GM19463 (cell line): ENCODE measurements at regions not wholly inside any gene's neighbourhood (a gene's known extent, or its start where the extent isn't known, plus 50 kb on each side); places are given as distances from the start of the nearest gene placed in this dataset.

ENCODE experiments used
- ATAC-seq: cut with Tn5 transposase; IDR thresholded peaks from one replicate; pipeline ENCODE4 v1.9.1; 2021; ENCODE audit warnings: mild to moderate bottlenecking, moderate library complexity; ENCODE audit not compliant: unreplicated experiment

- no peak for ATAC-seq
Measured at GRCh38 chr9:27864644-27865438, 291.6 kb upstream of the C9orf72 start.

- ATAC-seq: no peak
Measured at GRCh38 chr9:27866741-27867140, 293.5 kb upstream of the C9orf72 start.

- no peak for ATAC-seq
Measured at GRCh38 chr9:27870404-27870803, 297.1 kb upstream of the C9orf72 start.

- ATAC-seq: no peak
Measured at GRCh38 chr9:27880156-27880555, 306.9 kb upstream of the C9orf72 start.

GRCh38 chr9:27880635-27881034 lies 307.4 kb upstream of the C9orf72 start:
- ATAC-seq: no peak

- peak; percentile 100 for ATAC-seq
Measured at GRCh38 chr9:27888661-27889295, 315.5 kb upstream of the C9orf72 start.

GRCh38 chr9:27924502-27924901 lies 351.2 kb upstream of the C9orf72 start:
- no peak for ATAC-seq

- ATAC-seq: no peak
Measured at GRCh38 chr9:27925815-27926214, 352.5 kb upstream of the C9orf72 start.

- no peak for ATAC-seq
Measured at GRCh38 chr9:27929841-27930240, 356.6 kb upstream of the C9orf72 start.

- no peak for ATAC-seq
Measured at GRCh38 chr9:27933210-27934025, 360.1 kb upstream of the C9orf72 start.

- ATAC-seq: no peak
Measured at GRCh38 chr9:27934471-27934870, 361.2 kb upstream of the C9orf72 start.

GRCh38 chr9:27939186-27939585 lies 365.9 kb upstream of the C9orf72 start:
- no peak for ATAC-seq

- ATAC-seq: peak; percentile 52
Measured at GRCh38 chr9:27940535-27940934, 367.3 kb upstream of the C9orf72 start.

- no peak for ATAC-seq
Measured at GRCh38 chr9:27943501-27943900, 370.2 kb upstream of the C9orf72 start.

GRCh38 chr9:27945386-27945785 lies 372.1 kb upstream of the C9orf72 start:
- no peak for ATAC-seq

- ATAC-seq: no peak
Measured at GRCh38 chr9:27950382-27950781, 377.1 kb upstream of the C9orf72 start.

GRCh38 chr9:27954858-27955257 lies 381.6 kb upstream of the C9orf72 start:
- no peak for ATAC-seq

- no peak for ATAC-seq
Measured at GRCh38 chr9:27963836-27964235, 390.6 kb upstream of the C9orf72 start.

GRCh38 chr9:27967210-27967609 lies 393.9 kb upstream of the C9orf72 start:
- ATAC-seq: no peak

GRCh38 chr9:27977931-27978330 lies 404.6 kb upstream of the C9orf72 start:
- ATAC-seq: no peak

GRCh38 chr9:27985714-27986113 lies 412.4 kb upstream of the C9orf72 start:
- no peak for ATAC-seq

- ATAC-seq: no peak
Measured at GRCh38 chr9:27990524-27990923, 417.2 kb upstream of the C9orf72 start.
